SK-N-MC (cell line): ENCODE measurements at regions not wholly inside any gene's neighbourhood (a gene's known extent, or its start where the extent isn't known, plus 50 kb on each side); places are given as distances from the start of the nearest gene placed in this dataset.

Experiments
- DNase-seq: peaks from one replicate; pipeline ENCODE4 v3.0.0-alpha.2; 2011; ENCODE audit warnings: low read depth, low spot score
- H3K27ac ChIP-seq: fragments of 200-600 bp; sonication (generic); 2 replicates; pipeline ENCODE4 v1.5.1; 2016; ENCODE audit warnings: mixed run types
- H3K36me3 ChIP-seq: fragments of 200-600 bp; sonication (generic); 2 replicates; pipeline ENCODE4 v1.6.1; 2017; ENCODE audit warnings: antibody characterized with exemption, low read length, mixed read lengths; ENCODE audit not compliant: insufficient read depth
- H3K4me3 ChIP-seq: fragments of 200-600 bp; sonication (generic); 2 replicates; pipeline ENCODE4 v1.5.1; 2016
- H3K9ac ChIP-seq: fragments of 200-600 bp; sonication (generic); 2 replicates; pipeline ENCODE4 v1.8.0; 2017; ENCODE audit warnings: mixed run types, mixed read lengths; ENCODE audit not compliant: insufficient read length
- H3K9me3 ChIP-seq: fragments of 200-600 bp; sonication (generic); 2 replicates; pipeline ENCODE4 v1.6.1; 2017; ENCODE audit warnings: low read depth, mild to moderate bottlenecking, antibody characterized with exemption, low read length, moderate library complexity, mixed read lengths
- EZH2 ChIP-seq: fragments of 200-600 bp; sonication (generic); IDR thresholded peaks from one replicate; pipeline ENCODE4 v1.6.1; 2017; ENCODE audit warnings: antibody characterized with exemption
- FOXP2 ChIP-seq: optimal IDR thresholded peaks from 2 replicates; pipeline ENCODE3; 2011; ENCODE audit warnings: mild to moderate bottlenecking, moderate library complexity; ENCODE audit not compliant: insufficient read depth; ENCODE audit errors: extremely low read length, control extremely low read depth
- POLR2AphosphoS5 ChIP-seq: IDR thresholded peaks from 2 replicates; pipeline ENCODE4 v1.6.1; 2012; ENCODE audit warnings: mild to moderate bottlenecking, low read depth, low read length, borderline replicate concordance

- Histone ChIP-seq H3K9me3 (no peaks in the 10 kb centered on the region), H3K9ac (no peak overlapping the region), H3K36me3 (no peaks in the 10 kb centered on the region), H3K4me3 (no peak overlapping the region), H3K27ac (no peak overlapping the region)
- TF ChIP-seq POLR2AphosphoS5 (no peak), EZH2 (no peak), FOXP2 (no peak)
- DNase-seq = no peak
Measured at GRCh38 chr18:70491734-70492348, 203.0 kb downstream of the SOCS6 start.

- Histone ChIP-seq H3K9me3 (no peaks in the 10 kb centered on the region), H3K27ac (no peak overlapping the region), H3K9ac (no peak overlapping the region), H3K4me3 (no peak overlapping the region), H3K36me3 (no peaks in the 10 kb centered on the region)
- no peak for DNase-seq
- TF ChIP-seq POLR2AphosphoS5 (no peak), EZH2 (no peak), FOXP2 (no peak)
Measured at GRCh38 chr18:70489986-70490933, 201.4 kb downstream of the SOCS6 start.

GRCh38 chr18:70489571-70489970, 200.7 kb downstream of the SOCS6 start:
- DNase-seq = no peak
- H3K9me3 ChIP-seq = no peaks in the 10 kb centered on the region
- TF ChIP-seq POLR2AphosphoS5 = no peak
- TF ChIP-seq EZH2 = no peak
- no peak for TF ChIP-seq FOXP2
- no peak overlapping the region for H3K9ac ChIP-seq
- H3K4me3 ChIP-seq = no peak overlapping the region
- no peak overlapping the region for H3K27ac ChIP-seq
- no peaks in the 10 kb centered on the region for H3K36me3 ChIP-seq

GRCh38 chr18:70469916-70470315, 181.1 kb downstream of the SOCS6 start:
- H3K4me3 ChIP-seq = no peak overlapping the region
- no peaks in the 10 kb centered on the region for H3K36me3 ChIP-seq
- no peak overlapping the region for H3K9ac ChIP-seq
- TF ChIP-seq FOXP2 (no peak), EZH2 (no peak), POLR2AphosphoS5 (no peak)
- H3K9me3 ChIP-seq = no peaks in the 10 kb centered on the region
- DNase-seq = no peak
- no peak overlapping the region for H3K27ac ChIP-seq

- no peaks in the 10 kb centered on the region for H3K9me3 ChIP-seq
- H3K27ac ChIP-seq = no peak overlapping the region
- H3K4me3 ChIP-seq = no peak overlapping the region
- TF ChIP-seq FOXP2 (no peak), POLR2AphosphoS5 (no peak), EZH2 (no peak)
- H3K9ac ChIP-seq = no peak overlapping the region
- no peaks in the 10 kb centered on the region for H3K36me3 ChIP-seq
- DNase-seq = no peak
Measured at GRCh38 chr18:70468861-70469547, 180.2 kb downstream of the SOCS6 start.

GRCh38 chr18:70464343-70465114, 175.7 kb downstream of the SOCS6 start:
- TF ChIP-seq FOXP2 = no peak
- TF ChIP-seq POLR2AphosphoS5 = no peak
- no peak for TF ChIP-seq EZH2
- no peak for DNase-seq
- no peak overlapping the region for H3K27ac ChIP-seq
- peak overlapping the region; percentile 37 for H3K9ac ChIP-seq
- H3K4me3 ChIP-seq = peak overlapping the region; percentile 76
- no peaks in the 10 kb centered on the region for H3K9me3 ChIP-seq
- no peaks in the 10 kb centered on the region for H3K36me3 ChIP-seq

- H3K9ac ChIP-seq = no peak overlapping the region
- no peaks in the 10 kb centered on the region for H3K9me3 ChIP-seq
- H3K4me3 ChIP-seq = no peak overlapping the region
- no peak for DNase-seq
- no peak overlapping the region for H3K27ac ChIP-seq
- TF ChIP-seq FOXP2 = no peak
- TF ChIP-seq EZH2 = no peak
- TF ChIP-seq POLR2AphosphoS5 = no peak
- no peaks in the 10 kb centered on the region for H3K36me3 ChIP-seq
Measured at GRCh38 chr18:70463085-70463484, 174.2 kb downstream of the SOCS6 start.
